ENCODE measurements at regions not wholly inside any gene's neighbourhood (a gene's known extent, or its start where the extent isn't known, plus 50 kb on each side); places are given as distances from the start of the nearest gene placed in this dataset.

DNA sequence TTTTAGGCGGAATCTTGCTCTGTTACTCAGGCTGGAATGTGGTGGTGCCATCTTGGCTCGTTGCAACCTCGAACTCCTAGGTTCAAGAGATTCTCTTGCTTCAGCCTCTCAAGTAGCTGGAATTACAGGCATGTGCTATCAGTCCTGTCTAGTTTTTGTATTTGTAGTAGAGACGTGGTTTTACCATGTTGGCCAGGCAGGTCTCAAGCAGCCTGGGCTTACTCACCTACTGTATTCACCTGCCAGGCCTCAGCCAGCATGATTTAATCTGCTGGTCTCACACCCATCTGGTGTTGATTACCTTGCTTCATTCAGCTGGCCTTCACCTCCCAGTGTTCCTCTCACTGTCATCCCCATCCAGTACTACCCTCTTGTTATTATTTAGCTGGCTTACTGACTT is 102.0 kb downstream of the IL12A start:
- TF ChIP-seq, protein P1, sequence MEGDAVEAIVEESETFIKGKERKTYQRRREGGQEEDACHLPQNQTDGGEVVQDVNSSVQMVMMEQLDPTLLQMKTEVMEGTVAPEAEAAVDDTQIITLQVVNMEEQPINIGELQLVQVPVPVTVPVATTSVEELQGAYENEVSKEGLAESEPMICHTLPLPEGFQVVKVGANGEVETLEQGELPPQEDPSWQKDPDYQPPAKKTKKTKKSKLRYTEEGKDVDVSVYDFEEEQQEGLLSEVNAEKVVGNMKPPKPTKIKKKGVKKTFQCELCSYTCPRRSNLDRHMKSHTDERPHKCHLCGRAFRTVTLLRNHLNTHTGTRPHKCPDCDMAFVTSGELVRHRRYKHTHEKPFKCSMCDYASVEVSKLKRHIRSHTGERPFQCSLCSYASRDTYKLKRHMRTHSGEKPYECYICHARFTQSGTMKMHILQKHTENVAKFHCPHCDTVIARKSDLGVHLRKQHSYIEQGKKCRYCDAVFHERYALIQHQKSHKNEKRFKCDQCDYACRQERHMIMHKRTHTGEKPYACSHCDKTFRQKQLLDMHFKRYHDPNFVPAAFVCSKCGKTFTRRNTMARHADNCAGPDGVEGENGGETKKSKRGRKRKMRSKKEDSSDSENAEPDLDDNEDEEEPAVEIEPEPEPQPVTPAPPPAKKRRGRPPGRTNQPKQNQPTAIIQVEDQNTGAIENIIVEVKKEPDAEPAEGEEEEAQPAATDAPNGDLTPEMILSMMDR (IDR thresholded peaks at IDR 0.05; ENCODE audit: low read depth, low read length, missing control alignments): no peak
- DNase-seq (ENCODE audit: low read depth): no peak
- in situ Hi-C loops (cut with HindIII; ENCODE audit: low sequenced_read_pairs): no loop called here
- H3K4me3 ChIP-seq (ENCODE audit: low read depth, low read length): no peak overlapping the region

DNA sequence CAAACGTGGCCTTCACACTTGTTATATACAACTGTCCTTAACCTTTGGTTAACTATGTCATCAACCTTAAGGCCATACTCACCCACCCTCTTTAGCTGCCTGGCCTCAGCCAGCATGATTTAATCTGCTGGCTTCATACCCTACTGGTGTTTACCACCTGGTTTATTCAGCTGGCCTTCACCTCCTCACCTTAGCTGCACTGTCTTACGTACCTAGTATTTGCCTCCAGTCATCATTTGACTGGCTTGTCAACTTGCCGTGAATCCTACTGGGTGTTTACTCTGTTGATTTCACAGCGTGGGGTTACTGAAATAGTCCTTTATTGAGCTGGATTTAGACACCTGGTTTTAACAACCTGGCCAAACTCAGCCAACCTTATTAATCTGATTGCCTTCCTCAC is 102.8 kb downstream of the IL12A start:
- H3K4me3 ChIP-seq (ENCODE audit: low read depth, low read length): no peak overlapping the region
- TF ChIP-seq, protein P1 (IDR thresholded peaks at IDR 0.05; ENCODE audit: low read depth, low read length, missing control alignments): no peak
- in situ Hi-C loops (cut with HindIII; ENCODE audit: low sequenced_read_pairs): no loop called here
- DNase-seq (ENCODE audit: low read depth): no peak

DNA sequence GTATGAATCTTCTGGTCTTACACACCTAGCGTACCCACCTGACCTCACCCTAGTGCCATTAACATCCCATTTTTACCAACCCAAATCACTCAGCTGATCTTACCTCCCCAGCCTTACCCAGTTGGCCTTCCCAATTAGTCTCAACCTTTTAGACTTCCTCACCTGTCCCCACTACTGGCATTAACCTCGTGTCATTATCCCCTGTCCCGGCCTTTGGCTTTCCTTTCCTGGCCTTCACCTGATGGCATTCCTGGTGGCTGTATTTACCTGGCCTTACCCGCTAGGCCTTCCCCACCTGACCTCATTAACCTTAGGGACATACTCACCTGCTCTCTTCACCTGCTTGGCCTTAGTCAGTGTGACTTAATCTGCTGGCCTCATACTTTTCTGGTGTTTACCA is 104.1 kb downstream of the IL12A start:
- no peak for DNase-seq (ENCODE audit: low read depth)
- in situ Hi-C loops (cut with HindIII; ENCODE audit: low sequenced_read_pairs): no loop called here
- no peak overlapping the region for H3K4me3 ChIP-seq (ENCODE audit: low read depth, low read length)
- TF ChIP-seq, protein P1 (IDR thresholded peaks at IDR 0.05; ENCODE audit: low read depth, low read length, missing control alignments): no peak

DNA sequence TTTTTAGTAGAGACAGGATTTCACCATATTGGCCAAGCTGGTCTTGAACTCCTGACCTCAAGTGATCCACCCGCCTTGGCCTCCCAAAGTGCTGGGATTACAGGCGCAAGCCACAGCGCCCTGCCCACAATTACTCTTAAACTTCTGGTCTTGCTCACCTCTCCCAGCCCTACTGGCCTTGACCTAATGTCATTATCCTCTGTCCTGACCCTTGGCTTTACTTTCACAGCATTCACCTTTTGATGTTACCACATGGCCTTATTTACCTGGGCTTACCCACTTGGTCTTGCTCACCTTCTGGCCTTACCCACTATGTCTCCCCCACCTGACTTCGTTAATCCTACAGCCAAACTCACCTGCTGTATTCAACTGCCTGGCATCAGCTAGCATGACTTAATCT is 105.9 kb downstream of the IL12A start:
- in situ Hi-C loops (cut with HindIII; ENCODE audit: low sequenced_read_pairs): no loop called here
- TF ChIP-seq, protein P1 (IDR thresholded peaks at IDR 0.05; ENCODE audit: low read depth, low read length, missing control alignments): no peak
- no peak for DNase-seq (ENCODE audit: low read depth)
- H3K4me3 ChIP-seq (ENCODE audit: low read depth, low read length): no peak overlapping the region

DNA sequence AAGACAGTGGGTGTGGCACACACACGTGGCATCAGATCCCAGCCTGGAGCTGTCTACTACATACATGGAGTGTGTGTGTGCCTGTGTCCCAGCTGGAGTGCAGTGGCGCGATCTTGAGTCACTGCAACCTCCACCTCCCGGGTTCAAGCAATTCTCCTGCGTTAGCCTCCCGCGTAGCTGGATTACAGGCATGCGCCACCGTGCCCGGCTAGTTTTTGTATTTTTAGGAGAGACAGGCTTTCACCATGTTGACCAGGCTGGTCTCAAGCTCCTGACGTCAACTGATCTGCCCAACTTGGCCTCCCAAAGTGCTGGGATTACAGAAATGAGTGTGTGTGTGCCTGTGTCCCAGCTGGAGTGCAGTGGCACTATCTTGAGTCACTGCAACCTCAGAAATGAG is 108.8 kb downstream of the IL12A start:
- in situ Hi-C loops (cut with HindIII; ENCODE audit: low sequenced_read_pairs): no loop called here

DNA sequence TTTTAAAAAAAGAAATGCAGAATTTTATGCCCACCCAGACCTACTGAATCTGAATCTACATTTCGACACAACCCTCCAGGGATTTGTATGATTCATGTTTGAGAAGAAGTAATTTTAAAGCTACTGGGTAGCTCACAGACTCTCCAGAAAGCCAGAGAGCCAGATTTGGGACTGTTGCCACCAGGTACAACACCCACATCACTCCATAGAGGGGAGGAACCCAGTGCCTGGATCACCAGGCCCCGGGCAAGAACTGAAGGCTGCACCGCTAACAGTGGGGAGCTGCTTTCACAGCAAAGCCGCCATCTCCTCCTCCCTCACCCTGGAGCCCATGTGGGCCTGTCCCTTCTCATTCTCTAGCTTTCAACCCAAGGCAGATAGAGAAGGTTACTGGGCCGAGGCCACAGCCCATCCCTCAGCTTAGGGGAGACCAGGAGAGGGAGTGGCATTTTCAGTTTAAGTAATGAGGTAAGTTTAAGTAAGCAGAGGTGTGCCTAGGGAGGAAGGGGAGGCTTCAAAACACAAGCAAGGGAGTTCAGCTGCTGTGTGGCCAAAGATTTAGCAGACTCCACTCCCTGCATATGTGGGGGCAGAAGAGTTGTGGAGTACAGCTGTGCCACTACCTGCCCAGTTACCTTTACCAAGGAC is 109.8 kb downstream of the IL12A start:
- DNase-seq (ENCODE audit: low read depth): no peak
- H3K4me3 ChIP-seq (ENCODE audit: low read depth, low read length): no peak overlapping the region
- TF ChIP-seq, protein P1 (IDR thresholded peaks at IDR 0.05; ENCODE audit: low read depth, low read length, missing control alignments): no peak
- in situ Hi-C loops (cut with HindIII; ENCODE audit: low sequenced_read_pairs): no loop called here

More for the DNA sequence above, 108.8 kb downstream of the IL12A start:
- DNase-seq (ENCODE audit: low read depth): no peak
- no peak overlapping the region for H3K4me3 ChIP-seq (ENCODE audit: low read depth, low read length)
- TF ChIP-seq, protein P1 (IDR thresholded peaks at IDR 0.05; ENCODE audit: low read depth, low read length, missing control alignments): no peak
